CD4-positive, alpha-beta T cell (primary cell): ENCODE measurements at regions not wholly inside any gene's neighbourhood (a gene's known extent, or its start where the extent isn't known, plus 50 kb on each side); places are given as distances from the start of the nearest gene placed in this dataset.

ENCODE experiments used
- ATAC-seq: fragments of 200-7000 bp; cut with Tn5 transposase; one replicate; pipeline ENCODE4 v1.10.0; 2022; ENCODE audit warnings: mild to moderate bottlenecking; ENCODE audit not compliant: poor library complexity
- CTCF ChIA-PET: fragments of 350-600 bp; sonication (Branson Sonifier 250); formaldehyde crosslinking; loops from one replicate; lab custom pipeline; 2021; ENCODE audit warnings: antibody characterized with exemption, inconsistent platforms; lab: Charles Lee
- POLR2A ChIA-PET: fragments of 350-600 bp; sonication (Branson Sonifier 250); formaldehyde crosslinking; loops from one replicate; lab custom pipeline; 2021; ENCODE audit warnings: antibody characterized with exemption, inconsistent platforms; lab: Charles Lee
- DNase-seq, 14 experiments: peaks; one replicate each; pipeline ENCODE4 v3.0.0-alpha.2; 2013 to 2020; ENCODE audit warnings: mixed read lengths in 2 of 14
- H3K27ac ChIP-seq, 2 donors: one replicate each; pipeline versions ENCODE4 v1.5.1 to v1.7.0; 2013; ENCODE audit warnings: low read length in 2 of 2, low read depth in 1 of 2, mild to moderate bottlenecking in 1 of 2
- H3K27me3 ChIP-seq, 2 experiments: 1 replicate in 1 of 2; 2 replicates in 1 of 2; pipeline versions ENCODE4 v1.6.1 to v1.7.0; 2013; ENCODE audit warnings: low read length in 2 of 2, control low read depth in 1 of 2, mild to moderate bottlenecking in 1 of 2, moderate library complexity in 1 of 2; ENCODE audit not compliant: insufficient read depth in 2 of 2, control insufficient read depth in 1 of 2
- H3K36me3 ChIP-seq: one replicate; pipeline ENCODE4 v1.6.1; 2013; ENCODE audit warnings: low read length, control low read depth; ENCODE audit not compliant: insufficient read depth
- H3K4me1 ChIP-seq: one replicate; pipeline ENCODE4 v1.6.1; 2013; ENCODE audit warnings: low read length, control low read depth; ENCODE audit not compliant: insufficient read depth
- H3K4me3 ChIP-seq: one replicate; pipeline ENCODE4 v1.5.1; 2013; ENCODE audit warnings: mild to moderate bottlenecking, low read length, moderate library complexity
- H3K9me3 ChIP-seq, 2 experiments: 1 replicate in 1 of 2; 2 replicates in 1 of 2; pipeline versions ENCODE4 v1.6.1 to v1.7.0; 2013; ENCODE audit warnings: low read length in 2 of 2, mild to moderate bottlenecking in 2 of 2, control low read depth in 1 of 2, moderate library complexity in 1 of 2; ENCODE audit not compliant: control insufficient read depth in 1 of 2, insufficient read depth in 1 of 2
- H3K27ac Mint-ChIP-seq: one replicate; pipeline ENCODE4 v1.8.0; 2020; ENCODE audit warnings: mixed read lengths
- H3K27me3 Mint-ChIP-seq: one replicate; pipeline ENCODE4 v1.8.0; 2021; ENCODE audit warnings: mixed read lengths
- H3K36me3 Mint-ChIP-seq: one replicate; pipeline ENCODE4 v1.8.0; 2021; ENCODE audit warnings: low read depth, mixed read lengths
- H3K4me1 Mint-ChIP-seq: one replicate; pipeline ENCODE4 v1.8.0; 2021; ENCODE audit warnings: low read depth, mixed read lengths
- H3K4me3 Mint-ChIP-seq: one replicate; pipeline ENCODE4 v1.8.0; 2020; ENCODE audit warnings: mild to moderate bottlenecking, mixed read lengths
- H3K9me3 Mint-ChIP-seq: one replicate; pipeline ENCODE4 v1.8.0; 2020; ENCODE audit warnings: mixed read lengths
- CTCF ChIP-seq: fragments of 200-600 bp; IDR thresholded peaks from one replicate; pipeline ENCODE4 v1.8.0; 2022; ENCODE audit warnings: antibody characterized with exemption, mild to moderate bottlenecking
- intact Hi-C, 2 experiments: fragments of 100-400 bp; cut with DNase I in 1 of 2; cut with micrococcal nuclease in 1 of 2; formaldehyde crosslinking; loops; one replicate each; pipeline versions ENCODE4 v1.15.1 to v1.9.0; 2023 to 2025; cut with DNase I, micrococcal nuclease

- H3K27ac ChIP-seq: no peak overlapping the region
- peaks cover 0 to 7% of the 10 kb centered on the region in 2 experiments for H3K9me3 ChIP-seq
- Mint-ChIP-seq H3K36me3 (no peaks in the 10 kb centered on the region), H3K4me1 (no peaks in the 10 kb centered on the region), H3K27ac (no peak overlapping the region), H3K4me3 (no peak overlapping the region), H3K9me3 (peaks cover 6% of the 10 kb centered on the region), H3K27me3 (peaks cover 11% of the 10 kb centered on the region)
- H3K4me3 ChIP-seq: no peak overlapping the region
- TF ChIP-seq CTCF: no peak
- DNase-seq (no peak), ATAC-seq (no peak)
- H3K36me3 ChIP-seq: no peaks in the 10 kb centered on the region
- H3K4me1 ChIP-seq: no peaks in the 10 kb centered on the region
- CTCF ChIA-PET: no interaction called here
- POLR2A ChIA-PET: no interaction called here
- intact Hi-C loops: no loop called here
- no peaks in the 10 kb centered on the region for H3K27me3 ChIP-seq
Measured at GRCh38 chr5:175021321-175021720, 296.9 kb downstream of the MSX2 start.

GRCh38 chr5:175015028-175015685 is 290.8 kb downstream of the MSX2 start:
- Mint-ChIP-seq H3K4me3 (no peak overlapping the region), H3K36me3 (no peaks in the 10 kb centered on the region), H3K9me3 (no peaks in the 10 kb centered on the region), H3K27me3 (peaks cover 15% of the 10 kb centered on the region), H3K27ac (no peak overlapping the region), H3K4me1 (no peaks in the 10 kb centered on the region)
- DNase-seq (no peak), ATAC-seq (no peak)
- Histone ChIP-seq H3K9me3 (peaks cover 0 to 4% of the 10 kb centered on the region in 2 experiments), H3K36me3 (no peaks in the 10 kb centered on the region), H3K4me1 (no peaks in the 10 kb centered on the region), H3K27me3 (no peaks in the 10 kb centered on the region), H3K4me3 (no peak overlapping the region), H3K27ac (no peak overlapping the region)
- intact Hi-C loops: no loop called here
- no peak for TF ChIP-seq CTCF
- POLR2A ChIA-PET: no interaction called here
- CTCF ChIA-PET: no interaction called here

GRCh38 chr5:175013251-175013650 is 288.9 kb downstream of the MSX2 start:
- no peak overlapping the region for H3K4me3 Mint-ChIP-seq
- no peaks in the 10 kb centered on the region for H3K4me1 Mint-ChIP-seq
- H3K27ac Mint-ChIP-seq: no peak overlapping the region
- peaks cover 0 to 4% of the 10 kb centered on the region in 2 experiments for H3K9me3 ChIP-seq
- ATAC-seq: no peak
- H3K4me1 ChIP-seq: no peaks in the 10 kb centered on the region
- DNase-seq: no peak
- intact Hi-C loops: no loop called here
- no peaks in the 10 kb centered on the region for H3K36me3 ChIP-seq
- peaks cover 4% of the 10 kb centered on the region for H3K9me3 Mint-ChIP-seq
- ChIA-PET CTCF (no interaction called here), POLR2A (no interaction called here)
- H3K4me3 ChIP-seq: no peak overlapping the region
- TF ChIP-seq CTCF: no peak
- no peak overlapping the region for H3K27ac ChIP-seq
- H3K36me3 Mint-ChIP-seq: no peaks in the 10 kb centered on the region
- peaks cover 13% of the 10 kb centered on the region for H3K27me3 Mint-ChIP-seq
- no peaks in the 10 kb centered on the region for H3K27me3 ChIP-seq
